CD14-positive monocyte (primary cell): ENCODE measurements at regions not wholly inside any gene's neighbourhood (a gene's known extent, or its start where the extent isn't known, plus 50 kb on each side); places are given as distances from the start of the nearest gene placed in this dataset.

Experiments used
- DNase-seq, 3 donors: peaks; one replicate each; pipeline ENCODE4 v3.0.0-alpha.2; 2011 to 2022
- H2AFZ ChIP-seq: 2 replicates; pipeline ENCODE4 v1.6.0; 2012; ENCODE audit warnings: mild to moderate bottlenecking, low read depth, low read length, inconsistent platforms; ENCODE audit not compliant: insufficient read depth, poor library complexity, severe bottlenecking
- H3K27ac ChIP-seq, 2 donors: 1 replicate in 1 of 2; 2 replicates in 1 of 2; pipeline ENCODE4 v1.5.1; 2012 to 2013; ENCODE audit warnings: low read length in 2 of 2, control low read depth in 1 of 2, inconsistent platforms in 1 of 2, low read depth in 1 of 2, mild to moderate bottlenecking in 1 of 2
- H3K27me3 ChIP-seq, 2 donors: one replicate each; pipeline versions ENCODE4 v1.6.0 to v1.6.1; 2011 to 2013; ENCODE audit warnings: low read length in 2 of 2; ENCODE audit not compliant: control insufficient read depth in 2 of 2, insufficient read depth in 2 of 2
- H3K36me3 ChIP-seq, 2 donors: replicated peaks in 1 of 2; 1 replicate in 1 of 2; 2 replicates in 1 of 2; pipeline versions ENCODE4 v1.5.1 to v1.6.1; 2012 to 2013; ENCODE audit warnings: low read length in 2 of 2, control low read depth in 1 of 2, inconsistent platforms in 1 of 2, mild to moderate bottlenecking in 1 of 2; ENCODE audit not compliant: insufficient read depth in 2 of 2, control insufficient read depth in 1 of 2
- H3K4me1 ChIP-seq, 2 donors: 1 replicate in 1 of 2; 2 replicates in 1 of 2; pipeline versions ENCODE4 v1.5.1 to v1.6.1; 2012 to 2013; ENCODE audit warnings: low read length in 2 of 2, control low read depth in 1 of 2, inconsistent platforms in 1 of 2, mild to moderate bottlenecking in 1 of 2, moderate library complexity in 1 of 2; ENCODE audit not compliant: insufficient read depth in 2 of 2, control insufficient read depth in 1 of 2
- H3K4me2 ChIP-seq: replicated peaks from 2 replicates; pipeline ENCODE3; 2012; ENCODE audit warnings: low read length, moderate library complexity, mild to moderate bottlenecking; ENCODE audit not compliant: poor library complexity, severe bottlenecking; ENCODE audit errors: extremely low read depth
- H3K4me3 ChIP-seq, 3 experiments: fragments of 200-600 bp in 1 of 3; sonication (generic) in 1 of 3; replicated peaks in 1 of 3; 1 replicate in 2 of 3; 2 replicates in 1 of 3; pipeline ENCODE4 v1.5.1; 2011 to 2013; ENCODE audit warnings: low read length in 3 of 3, mild to moderate bottlenecking in 3 of 3, control low read depth in 2 of 3, low read depth in 2 of 3, inconsistent platforms in 1 of 3, moderate library complexity in 1 of 3
- H3K79me2 ChIP-seq: 2 replicates; pipeline ENCODE4 v1.6.0; 2012; ENCODE audit warnings: mild to moderate bottlenecking, control low read depth, inconsistent platforms, low read length, moderate library complexity; ENCODE audit not compliant: insufficient read depth
- H3K9ac ChIP-seq: 2 replicates; pipeline ENCODE4 v1.6.0; 2017; ENCODE audit warnings: low read length, mild to moderate bottlenecking; ENCODE audit not compliant: insufficient read depth, poor library complexity, severe bottlenecking
- H3K9me3 ChIP-seq, 2 donors: replicated peaks in 1 of 2; 1 replicate in 1 of 2; 2 replicates in 1 of 2; pipeline versions ENCODE4 v1.5.1 to v1.6.1; 2012 to 2013; ENCODE audit warnings: low read length in 2 of 2, control low read depth in 1 of 2; ENCODE audit not compliant: control insufficient read depth in 1 of 2, insufficient read depth in 1 of 2
- H4K20me1 ChIP-seq: 2 replicates; pipeline ENCODE4 v1.6.0; 2012; ENCODE audit warnings: mild to moderate bottlenecking, low read length, control low read depth, moderate library complexity; ENCODE audit not compliant: insufficient read depth
- H3K27ac Mint-ChIP-seq, 7 donors: one replicate each; pipeline ENCODE4 v1.8.0; 2020; ENCODE audit warnings: mild to moderate bottlenecking in 7 of 7, mixed read lengths in 7 of 7, moderate library complexity in 6 of 7, inconsistent platforms in 2 of 7
- H3K27me3 Mint-ChIP-seq, 3 donors: one replicate each; pipeline ENCODE4 v1.8.0; 2021 to 2022; ENCODE audit warnings: low read depth in 3 of 3, mild to moderate bottlenecking in 3 of 3, mixed read lengths in 3 of 3, moderate library complexity in 3 of 3, inconsistent platforms in 1 of 3
- H3K36me3 Mint-ChIP-seq, 2 donors: one replicate each; pipeline ENCODE4 v1.8.0; 2020; ENCODE audit warnings: mixed read lengths in 2 of 2, inconsistent platforms in 1 of 2, mild to moderate bottlenecking in 1 of 2
- H3K4me1 Mint-ChIP-seq: one replicate; pipeline ENCODE4 v1.8.0; 2020; ENCODE audit warnings: mild to moderate bottlenecking, mixed read lengths
- H3K4me3 Mint-ChIP-seq, 2 donors: one replicate each; pipeline ENCODE4 v1.8.0; 2020; ENCODE audit warnings: mild to moderate bottlenecking in 2 of 2, mixed read lengths in 2 of 2, moderate library complexity in 1 of 2
- H3K9me3 Mint-ChIP-seq, 7 donors: one replicate each; pipeline ENCODE4 v1.8.0; 2020 to 2022; ENCODE audit warnings: mixed read lengths in 7 of 7, mild to moderate bottlenecking in 6 of 7, moderate library complexity in 6 of 7, inconsistent platforms in 2 of 7
- WGBS: methylation state at CpG from one replicate; pipeline ENCODE4 v1.1.5; 2013; ENCODE audit warnings: missing lambda C conversion rate; ENCODE audit not compliant: insufficient coverage; 5-methylcytosine and 5-hydroxymethylcytosine counted together
- intact Hi-C, 2 donors: fragments of 100-400 bp; cut with micrococcal nuclease; formaldehyde crosslinking; loops; one replicate each; pipeline versions ENCODE4 v1.15.0 to v1.15.1; 2023
- TF ChIP-seq, protein P1 (sequence below): fragments of 200-600 bp; IDR thresholded peaks from one replicate; pipeline ENCODE4 v1.8.0; 2022; ENCODE audit warnings: antibody characterized with exemption, mild to moderate bottlenecking

DNA sequence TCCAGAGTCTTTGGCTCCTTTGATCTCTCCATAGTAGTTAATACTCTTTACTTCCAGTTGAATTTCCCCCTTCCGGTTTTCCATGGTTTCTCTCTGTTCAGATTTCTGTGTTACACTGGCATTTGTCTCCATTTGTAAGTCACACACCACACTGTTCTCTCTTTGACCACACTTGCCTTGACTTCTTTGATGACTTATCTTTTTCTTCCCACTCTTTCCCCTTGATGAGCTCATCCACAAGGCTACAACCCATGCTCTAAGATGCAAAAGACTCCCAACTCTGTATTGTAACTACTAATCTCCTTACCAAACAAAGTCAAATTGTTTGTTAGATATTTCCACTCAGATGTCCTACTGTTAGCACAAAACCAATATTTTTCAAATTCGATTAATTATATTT is 242.7 kb upstream of the E2F7 start:
- Histone ChIP-seq H3K4me1 (no peaks in the 10 kb centered on the region), H3K4me3 (no peak overlapping the region), H4K20me1 (no peaks in the 10 kb centered on the region), H3K79me2 (no peaks in the 10 kb centered on the region), H3K27ac (no peak overlapping the region), H2AFZ (no peak overlapping the region), H3K27me3 (no peaks in the 10 kb centered on the region), H3K9ac (no peak overlapping the region), H3K9me3 (no peaks in the 10 kb centered on the region), H3K4me2 (no peak overlapping the region), H3K36me3 (no peaks in the 10 kb centered on the region)
- TF ChIP-seq, protein P1, sequence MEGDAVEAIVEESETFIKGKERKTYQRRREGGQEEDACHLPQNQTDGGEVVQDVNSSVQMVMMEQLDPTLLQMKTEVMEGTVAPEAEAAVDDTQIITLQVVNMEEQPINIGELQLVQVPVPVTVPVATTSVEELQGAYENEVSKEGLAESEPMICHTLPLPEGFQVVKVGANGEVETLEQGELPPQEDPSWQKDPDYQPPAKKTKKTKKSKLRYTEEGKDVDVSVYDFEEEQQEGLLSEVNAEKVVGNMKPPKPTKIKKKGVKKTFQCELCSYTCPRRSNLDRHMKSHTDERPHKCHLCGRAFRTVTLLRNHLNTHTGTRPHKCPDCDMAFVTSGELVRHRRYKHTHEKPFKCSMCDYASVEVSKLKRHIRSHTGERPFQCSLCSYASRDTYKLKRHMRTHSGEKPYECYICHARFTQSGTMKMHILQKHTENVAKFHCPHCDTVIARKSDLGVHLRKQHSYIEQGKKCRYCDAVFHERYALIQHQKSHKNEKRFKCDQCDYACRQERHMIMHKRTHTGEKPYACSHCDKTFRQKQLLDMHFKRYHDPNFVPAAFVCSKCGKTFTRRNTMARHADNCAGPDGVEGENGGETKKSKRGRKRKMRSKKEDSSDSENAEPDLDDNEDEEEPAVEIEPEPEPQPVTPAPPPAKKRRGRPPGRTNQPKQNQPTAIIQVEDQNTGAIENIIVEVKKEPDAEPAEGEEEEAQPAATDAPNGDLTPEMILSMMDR = no peak
- H3K4me1 Mint-ChIP-seq = no peaks in the 10 kb centered on the region
- 88% methylated on average over 1 of the region's 2 CpGs for WGBS
- no peak for DNase-seq
- H3K36me3 Mint-ChIP-seq = no peaks in the 10 kb centered on the region
- H3K27me3 Mint-ChIP-seq = no peaks in the 10 kb centered on the region
- no peak overlapping the region for H3K27ac Mint-ChIP-seq
- intact Hi-C loops = no loop called here
- H3K9me3 Mint-ChIP-seq = peaks cover 0 to 2% (median 0%) of the 10 kb centered on the region in 7 donors
- H3K4me3 Mint-ChIP-seq = no peak overlapping the region

DNA sequence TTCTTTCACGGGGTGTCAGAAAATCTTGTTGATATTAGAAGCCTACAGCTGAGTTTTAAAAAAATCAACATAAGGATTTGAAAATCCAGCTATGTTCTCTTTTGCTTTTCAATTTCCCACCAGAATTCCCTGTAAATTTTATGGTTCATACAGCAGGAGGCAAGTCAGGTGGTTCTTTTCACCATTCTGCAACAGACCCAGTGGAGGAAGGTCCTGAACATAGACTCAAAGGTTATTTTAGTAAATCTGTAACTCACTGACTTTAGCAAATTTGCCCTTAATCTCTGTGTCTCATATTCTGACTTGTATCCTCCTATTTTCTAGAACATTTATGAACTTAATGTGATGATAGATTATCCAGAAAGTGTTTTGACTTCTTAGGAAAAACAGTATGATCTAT is 235.4 kb upstream of the E2F7 start:
- no CpG with 5 or more reads among the region's 1 CpG for WGBS
- no peaks in the 10 kb centered on the region for H3K27me3 ChIP-seq
- no peak overlapping the region for H3K4me3 ChIP-seq
- no peaks in the 10 kb centered on the region for H3K27me3 Mint-ChIP-seq
- no peaks in the 10 kb centered on the region for H3K36me3 Mint-ChIP-seq
- TF ChIP-seq, protein P1 = no peak
- H3K9me3 ChIP-seq = no peaks in the 10 kb centered on the region
- H4K20me1 ChIP-seq = no peaks in the 10 kb centered on the region
- H3K27ac ChIP-seq = no peak overlapping the region
- H3K9ac ChIP-seq = no peak overlapping the region
- intact Hi-C loops = no loop called here
- DNase-seq = no peak
- no peaks in the 10 kb centered on the region for H3K79me2 ChIP-seq
- no peak overlapping the region for H3K4me2 ChIP-seq
- H3K27ac Mint-ChIP-seq = no peak overlapping the region
- no peak overlapping the region for H3K4me3 Mint-ChIP-seq
- H3K4me1 Mint-ChIP-seq = no peaks in the 10 kb centered on the region
- H2AFZ ChIP-seq = no peak overlapping the region
- H3K36me3 ChIP-seq = no peaks in the 10 kb centered on the region
- H3K9me3 Mint-ChIP-seq = peaks cover 0 to 2% (median 0%) of the 10 kb centered on the region in 7 donors
- H3K4me1 ChIP-seq = no peaks in the 10 kb centered on the region
